ENCODE measurements at regions not wholly inside any gene's neighbourhood (a gene's known extent, or its start where the extent isn't known, plus 50 kb on each side); places are given as distances from the start of the nearest gene placed in this dataset.

- no peaks in the 10 kb centered on the region for H3K36me3 ChIP-seq (ENCODE audit: control insufficient read depth, insufficient read depth, low read length)
- H2BK120ac ChIP-seq (ENCODE audit: low read depth, low read length) = no peak overlapping the region
- BruUV-seq (replicated peaks) = no TSS peak
- no peaks in the 10 kb centered on the region for H3K79me1 ChIP-seq (ENCODE audit: low read depth in 1 of 2, low read length in 2 of 2)
- H4K5ac ChIP-seq (ENCODE audit: low read depth, low read length) = no peak overlapping the region
- no peak overlapping the region for H3K56ac ChIP-seq (ENCODE audit: extremely low read depth, insufficient read depth, low read length)
- no peaks in the 10 kb centered on the region for H3K9me1 ChIP-seq (ENCODE audit: insufficient read depth, low read length)
- no peak overlapping the region for H2BK15ac ChIP-seq (ENCODE audit: low read depth, low read length)
- H3K14ac ChIP-seq (replicated peaks; ENCODE audit: low read depth, low read length) = no peak overlapping the region
- no peak overlapping the region for H3K9ac ChIP-seq (ENCODE audit: low read depth, low read length)
- no peak for ATAC-seq (ENCODE audit: low read depth)
- TF ChIP-seq RFX5 (IDR thresholded peaks at IDR 0.05; ENCODE audit: low read depth, low read length) (no peak), MXI1 (IDR thresholded peaks at IDR 0.05; ENCODE audit: borderline replicate concordance, low read depth, low read length) (no peak), SMC3 (IDR thresholded peaks at IDR 0.05; ENCODE audit: low read depth, low read length) (no peak), CHD1 (IDR thresholded peaks at IDR 0.05; ENCODE audit: low read depth, low read length) (no peak), FOS (IDR thresholded peaks at IDR 0.05; ENCODE audit: low read depth, low read length) (no peak), CTCF (conservative IDR thresholded peaks at IDR 0.05; ENCODE audit: low read depth, low read length) (no peak), CEBPB (IDR thresholded peaks at IDR 0.05; ENCODE audit: low read depth, low read length) (no peak), NFE2L2 (IDR thresholded peaks at IDR 0.05; ENCODE audit: low read depth, low read length) (no peak), BHLHE40 (IDR thresholded peaks at IDR 0.05; ENCODE audit: low read depth, low read length) (no peak), MAFK (IDR thresholded peaks at IDR 0.05; ENCODE audit: low read depth, low read length) (no peak), RAD21 (IDR thresholded peaks at IDR 0.05; ENCODE audit: low read length) (no peak), MAZ (IDR thresholded peaks at IDR 0.05; ENCODE audit: borderline replicate concordance, low read depth, low read length) (no peak), POLR2A (IDR thresholded peaks at IDR 0.05; ENCODE audit: low read depth, low read length) (no peak), RCOR1 (IDR thresholded peaks at IDR 0.05; ENCODE audit: insufficient replicate concordance, low read length) (no peak), ELK1 (IDR thresholded peaks at IDR 0.05; ENCODE audit: borderline replicate concordance, low read depth, low read length) (no peak)
- TF ChIP-seq, protein P1, sequence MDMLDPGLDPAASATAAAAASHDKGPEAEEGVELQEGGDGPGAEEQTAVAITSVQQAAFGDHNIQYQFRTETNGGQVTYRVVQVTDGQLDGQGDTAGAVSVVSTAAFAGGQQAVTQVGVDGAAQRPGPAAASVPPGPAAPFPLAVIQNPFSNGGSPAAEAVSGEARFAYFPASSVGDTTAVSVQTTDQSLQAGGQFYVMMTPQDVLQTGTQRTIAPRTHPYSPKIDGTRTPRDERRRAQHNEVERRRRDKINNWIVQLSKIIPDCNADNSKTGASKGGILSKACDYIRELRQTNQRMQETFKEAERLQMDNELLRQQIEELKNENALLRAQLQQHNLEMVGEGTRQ (IDR thresholded peaks at IDR 0.05; ENCODE audit: low read depth, low read length) = no peak
- dilution Hi-C loops (cut with HindIII; ENCODE audit: low sequenced_read_pairs, unreplicated experiment) (no loop called here), in situ Hi-C loops (cut with MboI; ENCODE audit: low sequenced_read_pairs) (no loop called here), intact Hi-C loops (cut with micrococcal nuclease) (no loop called here)
- no CpG with 5 or more reads among the region's 4 CpGs for WGBS, 2 experiments (ENCODE audit: extremely low coverage in 2 of 2, insufficient read length in 1 of 2)
- no peak overlapping the region for H2BK20ac ChIP-seq (ENCODE audit: low read depth, low read length)
- no peak overlapping the region for H3K18ac ChIP-seq (ENCODE audit: low read depth, low read length)
- H3K23ac ChIP-seq (ENCODE audit: low read depth, low read length) = no peak overlapping the region
- H3K9me3 ChIP-seq (ENCODE audit: control insufficient read depth, insufficient read depth, low read length) = no peaks in the 10 kb centered on the region
- H3K4me3 ChIP-seq (ENCODE audit: insufficient read depth, low read depth, low read length) = no peak overlapping the region
- H4K20me1 ChIP-seq (ENCODE audit: insufficient read depth, low read length) = no peaks in the 10 kb centered on the region
- no peak overlapping the region for H2AK5ac ChIP-seq (ENCODE audit: low read depth, low read length)
- H2AFZ ChIP-seq (replicated peaks; ENCODE audit: low read length, poor library complexity) = no peak overlapping the region
- H3K4me1 ChIP-seq (ENCODE audit: control insufficient read depth, insufficient read depth, low read length) = no peaks in the 10 kb centered on the region
- ChIA-PET CTCF (no interaction called here), POLR2A (ENCODE audit: unreplicated experiment) (no interaction called here)
- no peaks in the 10 kb centered on the region for H3K27me3 ChIP-seq (ENCODE audit: control insufficient read depth, insufficient read depth, low read length)
- no peak overlapping the region for H2BK5ac ChIP-seq (ENCODE audit: low read depth, low read length, poor library complexity, severe bottlenecking)
- H4K8ac ChIP-seq (ENCODE audit: low read depth in 2 of 2, low read length in 2 of 2) = no peak overlapping the region
- peak; percentile 22 for DNase-seq
- no peak overlapping the region for H4K91ac ChIP-seq (ENCODE audit: insufficient read depth, low read depth, low read length)
- H3K4me2 ChIP-seq (ENCODE audit: low read depth, low read length) = no peak overlapping the region
- no peak overlapping the region for H2AK9ac ChIP-seq (replicated peaks; ENCODE audit: low read depth, low read length, poor library complexity)
- no peak overlapping the region for H3K27ac ChIP-seq (ENCODE audit: insufficient read depth, low read length)
- no peak overlapping the region for H3K4ac ChIP-seq (ENCODE audit: low read depth, low read length)
Observed at GRCh38 chr7:24129597-24129996, 154.4 kb upstream of the NPY start.

Data from IMR-90 (cell line).